Islet precursor cell (in vitro differentiated cells): ENCODE measurements at regions not wholly inside any gene's neighbourhood (a gene's known extent, or its start where the extent isn't known, plus 50 kb on each side); places are given as distances from the start of the nearest gene placed in this dataset.
"Not testable (repeated sequence)": the region's sequence is repeated elsewhere in the genome, so short reads cannot be mapped to it uniquely, and the experiment has no call there.

Experiments used
- DNase-seq: peaks from one replicate; pipeline ENCODE4 v3.0.0-alpha.2; 2018

DNA sequence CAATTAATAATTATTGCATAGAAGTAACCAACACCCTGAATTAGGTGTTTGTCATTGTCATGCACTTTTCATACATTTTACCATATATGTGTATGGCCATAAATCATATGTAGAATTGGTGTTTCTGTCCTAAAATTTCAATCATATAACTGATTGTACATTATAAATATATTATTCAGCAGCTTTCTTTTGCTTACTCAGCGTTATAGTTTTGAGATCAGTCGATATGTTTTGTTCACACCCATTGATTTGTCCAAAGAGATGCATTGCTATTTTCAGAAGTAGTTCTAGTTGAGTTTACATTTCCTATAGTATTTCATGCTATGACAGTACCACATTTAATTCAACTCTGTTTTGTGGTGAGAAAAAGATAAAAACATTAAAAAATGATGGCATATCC, 50.5 kb upstream of the PARP4 start:
- no peak for DNase-seq

DNA sequence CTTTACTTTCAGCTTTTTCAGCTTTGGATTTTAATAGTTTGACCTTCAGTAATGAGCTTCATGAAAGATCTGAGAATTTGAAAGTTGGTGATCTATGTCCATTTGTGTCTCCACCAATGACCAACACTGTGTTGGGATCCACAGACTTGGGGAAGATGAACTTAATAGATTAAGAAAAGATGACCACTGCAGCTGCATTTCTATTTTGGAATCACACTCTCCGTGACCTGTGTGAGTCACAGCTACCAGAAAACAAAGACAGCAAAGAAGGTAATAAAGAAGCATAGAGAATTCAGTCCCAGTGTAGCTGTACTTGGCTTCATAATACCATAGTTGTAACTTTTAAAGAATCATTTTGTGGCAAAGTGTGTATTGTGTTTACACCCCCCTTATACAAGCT, 51.4 kb upstream of the PARP4 start:
- not testable (repeated sequence) for DNase-seq

DNA sequence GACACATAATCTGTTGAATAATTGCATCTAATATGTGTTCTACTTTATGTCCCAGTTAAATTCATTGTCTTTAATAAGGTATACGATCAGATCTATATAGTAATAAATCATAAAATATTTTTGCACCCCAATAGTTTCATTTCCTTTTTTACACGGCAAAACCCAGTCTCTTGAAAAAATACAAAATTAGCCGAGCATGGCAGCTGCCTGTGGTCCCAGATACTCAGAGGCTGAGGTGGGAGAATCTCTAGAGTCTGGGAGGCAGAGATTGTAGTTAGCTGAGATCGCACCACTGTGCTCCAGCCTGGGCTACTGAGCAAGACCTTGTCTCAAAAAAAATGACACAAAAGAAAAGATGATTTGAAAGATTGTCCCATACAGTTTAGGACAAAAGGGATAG, 52.3 kb upstream of the PARP4 start:
- no peak for DNase-seq

DNA sequence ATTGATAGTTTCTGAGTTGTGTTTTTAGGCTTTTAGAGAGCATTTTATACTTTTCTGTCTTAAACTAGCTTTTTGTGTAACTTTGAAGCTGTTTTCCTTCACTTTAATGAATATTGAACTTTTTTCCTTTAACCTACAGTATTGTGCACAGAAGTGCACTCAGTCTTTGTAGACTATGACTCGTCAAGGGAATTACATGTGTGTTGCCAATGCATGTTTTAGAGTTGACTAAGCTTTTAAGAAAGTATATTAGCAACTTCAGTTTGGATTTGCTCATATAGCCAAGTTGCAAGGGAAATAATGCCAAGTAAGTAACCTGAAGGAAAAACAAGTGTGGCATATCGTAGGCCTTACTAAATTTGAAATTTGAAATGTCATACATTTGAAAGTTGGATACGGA, 55.0 kb upstream of the PARP4 start:
- DNase-seq, result not testable (repeated sequence)

DNA sequence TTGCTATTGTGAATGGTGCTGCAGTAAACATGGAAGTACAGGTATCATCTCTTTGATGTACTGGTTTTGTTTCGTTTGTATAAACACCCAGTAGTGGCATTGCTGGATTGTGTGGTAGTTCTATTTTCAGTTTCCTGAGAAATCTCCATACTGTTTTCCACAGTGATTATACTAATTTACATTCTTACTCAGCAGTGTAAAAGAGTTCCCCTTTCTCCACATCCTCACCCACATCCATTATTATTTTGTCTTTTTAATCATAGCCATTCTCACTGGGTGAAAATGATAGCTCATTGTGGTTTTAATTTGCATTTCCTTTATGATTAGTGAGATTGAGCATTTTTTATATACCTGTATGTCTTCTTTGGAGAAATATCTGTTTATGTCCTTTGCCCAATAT, 62.3 kb upstream of the PARP4 start:
- no peak for DNase-seq

GRCh38 chr13:24580315-24580714, 67.7 kb upstream of the PARP4 start:
- DNase-seq, result peak; percentile 67

DNA sequence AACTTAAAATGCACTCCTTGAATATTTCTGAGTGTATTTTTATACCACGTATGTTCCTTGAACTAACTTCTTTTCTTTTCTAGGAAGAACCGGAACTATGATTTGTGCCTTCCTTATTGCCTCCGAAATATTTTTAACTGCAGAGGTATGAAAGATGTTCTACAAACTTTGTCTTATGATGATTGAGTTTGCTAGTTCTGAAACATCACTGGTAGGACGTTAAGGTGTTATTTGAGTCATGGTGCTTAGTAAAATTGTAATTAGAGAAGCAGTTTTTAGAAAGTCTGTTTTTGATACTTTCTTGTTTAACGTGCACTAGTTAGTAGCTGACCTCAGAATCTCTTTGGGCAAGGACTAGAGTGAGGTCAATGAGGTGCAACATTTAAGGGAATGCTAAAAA, 69.0 kb upstream of the PARP4 start:
- DNase-seq, result not testable (repeated sequence)

- DNase-seq, result peak; percentile 80
Observed at GRCh38 chr13:24591697-24592096, 79.1 kb upstream of the PARP4 start.

- DNase-seq, result not testable (repeated sequence)
Observed at GRCh38 chr13:24597906-24598670, 82.1 kb upstream of the ATP12A start.

- not testable (repeated sequence) for DNase-seq
Observed at GRCh38 chr13:24599019-24599791, 81.0 kb upstream of the ATP12A start.

- peak; percentile 56 for DNase-seq
Observed at GRCh38 chr13:24605923-24606372, 74.3 kb upstream of the ATP12A start.

- peak; percentile 34 for DNase-seq
Observed at GRCh38 chr13:24606486-24607170, 73.6 kb upstream of the ATP12A start.

- DNase-seq, result no peak
Observed at GRCh38 chr13:24610956-24611355, 69.3 kb upstream of the ATP12A start.

- DNase-seq, result peak; percentile 28
Observed at GRCh38 chr13:24612726-24613125, 67.5 kb upstream of the ATP12A start.

GRCh38 chr13:24613128-24613527, 67.1 kb upstream of the ATP12A start:
- peak; percentile 27 for DNase-seq

GRCh38 chr13:24613755-24614154, 66.5 kb upstream of the ATP12A start:
- DNase-seq, result peak; percentile 39

DNA sequence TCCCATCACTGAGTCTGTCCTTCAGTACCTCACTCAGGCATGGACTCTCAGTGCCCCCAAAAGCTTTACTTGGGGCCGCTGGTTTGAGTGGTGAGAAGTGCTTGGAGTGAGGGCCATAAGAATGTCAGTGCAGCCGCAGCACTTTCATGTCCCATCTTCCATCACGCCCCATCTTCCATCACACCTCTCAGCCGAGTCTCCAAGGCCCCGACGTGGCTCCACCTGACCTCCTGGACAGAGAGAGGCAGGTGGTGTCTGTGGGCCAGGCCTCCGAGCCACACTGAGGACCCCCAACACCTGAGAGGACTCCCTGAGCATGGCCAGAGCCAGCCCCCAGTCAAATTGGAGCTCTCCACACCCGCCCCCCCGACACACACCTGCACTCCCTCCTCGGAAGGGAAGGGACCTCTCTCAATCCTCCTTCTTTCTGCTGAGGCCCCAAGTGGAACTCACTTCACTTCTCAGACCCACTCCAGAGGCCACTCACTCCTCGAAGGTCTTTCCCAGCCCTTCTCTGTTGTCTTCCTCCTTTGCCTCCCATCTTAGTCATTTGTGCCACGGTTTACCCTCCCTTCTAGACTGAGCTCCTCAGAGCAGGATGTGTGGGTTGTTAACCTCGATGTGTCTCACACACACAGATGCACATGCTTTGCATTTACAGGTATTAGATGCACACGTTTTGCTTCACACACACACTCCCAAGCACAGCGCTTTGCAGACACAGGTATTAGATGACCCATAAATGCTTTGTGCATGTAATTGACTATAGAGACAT, 65.7 kb upstream of the ATP12A start:
- peak; percentile 30 for DNase-seq

DNA sequence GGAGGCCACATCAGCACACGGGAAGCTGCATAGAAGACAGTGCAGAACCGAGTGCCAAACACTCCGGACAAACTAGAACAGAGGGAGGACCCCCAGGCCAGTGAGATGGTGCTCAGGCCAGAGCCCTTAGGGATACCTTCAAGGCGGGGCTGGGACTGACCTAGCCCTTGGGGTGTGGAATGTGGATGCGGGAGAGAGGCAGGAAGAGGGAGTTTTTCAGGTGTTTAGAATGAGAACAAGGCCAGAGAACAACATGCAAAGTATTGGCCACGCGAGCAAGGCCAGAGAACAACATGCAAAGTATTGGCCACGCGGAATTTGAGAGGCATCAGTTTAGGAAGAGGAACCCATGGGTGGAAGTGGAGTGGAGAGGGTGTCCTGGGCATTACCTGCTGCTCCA, 65.1 kb upstream of the ATP12A start:
- DNase-seq, result peak; percentile 50

DNA sequence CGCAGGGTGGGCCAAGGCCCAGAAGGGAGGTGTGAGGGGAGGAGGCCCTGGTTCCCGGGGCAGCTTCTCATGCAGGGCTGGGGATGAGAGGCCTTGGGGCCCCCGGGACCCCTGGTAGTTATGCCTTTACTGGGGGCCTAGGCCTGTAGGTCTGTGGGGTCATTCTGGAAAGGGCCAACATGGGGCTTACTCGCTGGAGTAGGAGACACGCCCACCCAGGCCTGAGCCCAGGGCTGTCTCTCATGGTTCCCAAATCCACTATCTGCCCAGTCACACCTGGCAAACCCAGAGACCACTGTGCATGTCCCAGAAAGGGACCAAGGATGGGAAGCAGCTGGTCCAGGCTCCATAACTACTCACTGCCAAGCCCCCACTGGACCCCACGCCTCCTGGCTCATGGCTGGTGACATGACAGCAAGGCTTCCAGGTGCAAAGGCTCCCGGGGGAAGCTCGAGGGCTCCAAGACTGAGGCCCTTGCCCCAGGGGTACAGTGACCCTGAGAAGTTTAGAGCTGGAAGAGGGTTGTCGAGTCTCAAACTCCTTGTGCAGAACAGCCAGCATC, 64.2 kb upstream of the ATP12A start:
- DNase-seq, result peak; percentile 44

DNA sequence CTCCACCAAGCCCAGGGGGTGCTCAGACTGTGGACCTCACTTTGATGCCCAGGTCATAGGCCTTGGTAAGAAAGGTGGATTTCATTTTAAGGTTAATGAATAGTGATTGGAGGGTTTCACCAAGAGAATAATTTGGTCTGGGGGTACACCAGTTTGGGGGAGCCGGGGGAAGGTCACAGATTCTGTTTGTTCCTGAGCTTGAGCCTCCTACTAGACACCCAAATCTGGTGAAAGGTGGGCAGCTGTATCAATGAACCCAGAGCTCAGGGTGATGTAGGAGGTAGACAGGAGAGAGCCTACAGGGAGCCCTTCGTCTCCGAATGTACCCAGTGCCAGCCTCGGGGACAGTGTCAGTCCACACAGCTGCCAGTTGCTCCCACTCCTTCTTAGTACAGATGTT, 63.7 kb upstream of the ATP12A start:
- no peak for DNase-seq

- peak; percentile 80 for DNase-seq
Observed at GRCh38 chr13:24617256-24618010, 62.8 kb upstream of the ATP12A start.
